Transverse colon (tissue), 4 donors: ENCODE measurements at regions not wholly inside any gene's neighbourhood (a gene's known extent, or its start where the extent isn't known, plus 50 kb on each side); places are given as distances from the start of the nearest gene placed in this dataset.
A peak's percentile ranks its signal among the peaks of the same experiment; 100 is the strongest.

ENCODE experiments used
- DNase-seq: peaks from one replicate; pipeline ENCODE4 v3.0.0-alpha.2; 2019
- H3K27ac ChIP-seq, 4 donors: fragments of 200-600 bp; sonication (generic); 2 replicates each; pipeline ENCODE4 v1.5.1; 2016 to 2018; ENCODE audit warnings: inconsistent platforms in 4 of 4
- H3K27me3 ChIP-seq: fragments of 200-600 bp; sonication (generic); 2 replicates; pipeline ENCODE4 v1.5.1; 2017; ENCODE audit warnings: inconsistent platforms
- H3K36me3 ChIP-seq, 4 donors: fragments of 200-600 bp; sonication (generic); 2 replicates each; pipeline ENCODE4 v1.5.1; 2017 to 2019; ENCODE audit warnings: inconsistent platforms in 4 of 4
- H3K4me1 ChIP-seq, 4 donors: fragments of 200-600 bp; sonication (generic); 2 replicates each; pipeline ENCODE4 v1.5.1; 2017 to 2020; ENCODE audit warnings: inconsistent platforms in 4 of 4
- H3K4me3 ChIP-seq, 4 donors: fragments of 200-600 bp; sonication (generic); 1 replicate in 1 of 4; 2 replicates in 3 of 4; pipeline versions ENCODE4 v1.5.1 to v1.6.1; 2017 to 2019; ENCODE audit warnings: inconsistent platforms in 4 of 4
- H3K9me3 ChIP-seq, 2 donors: fragments of 200-600 bp; sonication (generic); 2 replicates each; pipeline ENCODE4 v1.5.1; 2017 to 2019; ENCODE audit warnings: inconsistent platforms in 2 of 2
- EP300 ChIP-seq: sonication (generic); formaldehyde crosslinking; IDR thresholded peaks from one replicate; pipeline ENCODE4 v1.6.1; 2017; ENCODE audit warnings: antibody characterized with exemption, low read depth
- POLR2A ChIP-seq: fragments of 450-650 bp; IDR thresholded peaks from one replicate; pipeline ENCODE4 v1.6.1; 2016; ENCODE audit warnings: antibody characterized with exemption, mild to moderate bottlenecking, moderate library complexity
- POLR2AphosphoS5 ChIP-seq, 3 donors: sonication (generic); formaldehyde crosslinking; IDR thresholded peaks; one replicate each; pipeline ENCODE4 v1.6.1; 2016; ENCODE audit warnings: antibody characterized with exemption in 3 of 3
- WGBS, 2 donors: methylation state at CpG; one replicate each; pipeline ENCODE4 v1.1.5; 2018; ENCODE audit warnings: low coverage in 1 of 2; 5-methylcytosine and 5-hydroxymethylcytosine counted together
- in situ Hi-C, 4 donors: fragments of 200-750 bp; cut with MboI; loops; one replicate each; pipeline versions ENCODE4 v1.15.0 to v1.15.1; 2017; ENCODE audit warnings: low sequenced_read_pairs in 3 of 4, low pct_ligation_motif_present in 1 of 4, low pct_unique_long_range_greater_than_20kb in 1 of 4
- intact Hi-C: fragments of 100-400 bp; cut with DNase I; formaldehyde crosslinking; loops from one replicate; pipeline ENCODE4 v1.15.1; 2023; ENCODE audit warnings: low total_unique reads
- TF ChIP-seq, protein P1 (sequence below), 5 experiments: fragments of 200-600 bp in 3 of 5; fragments of 450-650 bp in 2 of 5; sonication (generic) in 3 of 5; IDR thresholded peaks; 1 replicate in 2 of 5; 2 replicates in 3 of 5; pipeline ENCODE4 v1.5.1; 2016 to 2017; ENCODE audit warnings: antibody characterized with exemption in 5 of 5, inconsistent platforms in 3 of 5, mild to moderate bottlenecking in 2 of 5, moderate library complexity in 1 of 5

DNA sequence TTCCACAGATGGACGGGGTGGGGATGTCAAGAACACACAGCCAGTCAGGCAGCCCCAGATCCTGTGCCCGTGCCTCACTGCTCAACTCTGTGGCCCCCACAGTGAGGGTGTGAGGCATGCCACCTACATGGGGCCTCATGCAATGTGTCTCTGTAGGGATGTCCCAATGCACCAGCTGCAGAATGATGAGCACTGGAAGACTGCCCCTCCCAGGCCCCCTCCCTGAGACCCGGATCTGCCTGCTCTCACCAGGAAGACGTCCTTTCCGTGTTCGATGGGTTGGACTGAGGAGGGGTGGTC, 124.2 kb downstream of the TWIST2 start:
- Histone ChIP-seq H3K4me3 (no peak overlapping the region), H3K27ac (no peak overlapping the region), H3K27me3 (no peaks in the 10 kb centered on the region), H3K9me3 (no peaks in the 10 kb centered on the region), H3K4me1 (peaks cover 0 to 8% (median 3%) of the 10 kb centered on the region in 4 donors), H3K36me3 (no peaks in the 10 kb centered on the region)
- WGBS, 2 donors, result 81% methylated on average over 5 of the region's 6 CpGs; no CpG with 5 or more reads in 1 of the 2 donors
- TF ChIP-seq POLR2A (no peak), EP300 (no peak), POLR2AphosphoS5 (IDR thresholded peaks at IDR 0.05) (no peak)
- TF ChIP-seq, protein P1, sequence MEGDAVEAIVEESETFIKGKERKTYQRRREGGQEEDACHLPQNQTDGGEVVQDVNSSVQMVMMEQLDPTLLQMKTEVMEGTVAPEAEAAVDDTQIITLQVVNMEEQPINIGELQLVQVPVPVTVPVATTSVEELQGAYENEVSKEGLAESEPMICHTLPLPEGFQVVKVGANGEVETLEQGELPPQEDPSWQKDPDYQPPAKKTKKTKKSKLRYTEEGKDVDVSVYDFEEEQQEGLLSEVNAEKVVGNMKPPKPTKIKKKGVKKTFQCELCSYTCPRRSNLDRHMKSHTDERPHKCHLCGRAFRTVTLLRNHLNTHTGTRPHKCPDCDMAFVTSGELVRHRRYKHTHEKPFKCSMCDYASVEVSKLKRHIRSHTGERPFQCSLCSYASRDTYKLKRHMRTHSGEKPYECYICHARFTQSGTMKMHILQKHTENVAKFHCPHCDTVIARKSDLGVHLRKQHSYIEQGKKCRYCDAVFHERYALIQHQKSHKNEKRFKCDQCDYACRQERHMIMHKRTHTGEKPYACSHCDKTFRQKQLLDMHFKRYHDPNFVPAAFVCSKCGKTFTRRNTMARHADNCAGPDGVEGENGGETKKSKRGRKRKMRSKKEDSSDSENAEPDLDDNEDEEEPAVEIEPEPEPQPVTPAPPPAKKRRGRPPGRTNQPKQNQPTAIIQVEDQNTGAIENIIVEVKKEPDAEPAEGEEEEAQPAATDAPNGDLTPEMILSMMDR (IDR thresholded peaks at IDR 0.05), result no peak
- in situ Hi-C loops, result no loop called here
- no peak for DNase-seq
- intact Hi-C loops, result loop anchor here (10.0 kb wide), 1 partner anchor 127 kb away; the partner anchor contains the start of gene TWIST2

DNA sequence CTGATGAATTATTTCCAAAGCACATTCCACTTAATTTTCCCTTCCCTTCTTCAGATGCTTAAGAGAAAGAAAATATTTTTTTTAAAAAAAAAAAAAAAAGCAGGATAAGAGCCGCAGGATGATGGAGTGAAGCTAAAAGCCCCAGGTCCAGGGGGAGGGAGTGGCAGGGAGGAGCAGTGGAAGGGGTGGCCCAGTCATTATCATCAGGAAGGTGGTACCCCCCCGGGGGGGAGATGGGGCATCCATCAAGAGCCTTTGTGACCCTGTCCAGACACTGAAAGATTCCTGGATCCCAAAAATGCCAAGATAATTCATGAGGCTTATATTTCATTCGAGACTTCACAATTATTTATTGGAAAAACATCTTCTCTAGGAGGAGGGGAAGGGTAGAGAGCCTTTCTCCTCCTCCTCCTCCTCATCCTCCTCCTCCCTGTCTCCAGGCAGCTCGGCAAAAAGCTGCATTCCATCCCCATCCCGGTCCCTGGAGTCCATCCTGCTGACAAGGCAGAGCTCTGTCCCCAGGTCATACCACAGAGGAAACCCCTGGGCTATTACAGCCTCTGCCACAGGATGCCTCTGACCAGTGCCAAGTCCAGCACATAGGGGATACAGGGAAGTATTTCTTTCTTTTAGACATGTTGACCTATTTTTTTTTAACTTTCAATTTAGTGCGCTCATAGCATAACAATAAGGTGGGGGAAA, 125.3 kb downstream of the TWIST2 start:
- Histone ChIP-seq H3K27me3 (no peaks in the 10 kb centered on the region), H3K4me1 (peaks cover 0 to 8% (median 3%) of the 10 kb centered on the region in 4 donors), H3K9me3 (no peaks in the 10 kb centered on the region), H3K27ac (peak overlapping the region in 3 of 4 donors; percentile 7 to 68 (median 29)), H3K36me3 (no peaks in the 10 kb centered on the region), H3K4me3 (no peak overlapping the region)
- DNase-seq, result no peak
- in situ Hi-C loops, result no loop called here
- intact Hi-C loops, result loop anchor here (10.0 kb wide), 1 partner anchor 128 kb away; the partner anchor contains the start of gene TWIST2
- 45 to 47% methylated on average over 6 of the region's 6 CpGs for WGBS, 2 donors
- TF ChIP-seq, protein P1 (IDR thresholded peaks at IDR 0.05), result no peak
- no peak for TF ChIP-seq EP300
- no peak for TF ChIP-seq POLR2AphosphoS5 (IDR thresholded peaks at IDR 0.05)
- no peak for TF ChIP-seq POLR2A

DNA sequence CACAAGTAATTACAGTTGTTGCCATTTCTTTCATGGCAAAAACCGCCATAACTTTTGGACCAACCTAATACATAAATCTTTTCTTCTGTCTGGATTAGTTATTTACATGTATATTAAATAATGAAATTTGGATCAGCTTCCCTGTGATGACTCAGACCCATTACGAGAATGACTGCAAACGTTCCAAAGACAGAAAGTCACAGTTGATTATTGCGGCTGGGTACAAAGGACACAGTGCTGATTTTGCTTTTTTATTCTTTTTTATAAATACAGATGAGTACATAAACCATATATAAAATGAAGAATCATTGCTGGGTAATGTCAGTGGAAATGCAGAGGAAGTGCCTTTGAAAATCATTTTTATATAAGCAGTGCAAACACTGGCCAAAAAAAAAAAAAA, 126.2 kb downstream of the TWIST2 start:
- H3K9me3 ChIP-seq, result no peaks in the 10 kb centered on the region
- intact Hi-C loops, result loop anchor here (10.0 kb wide), 1 partner anchor 129 kb away; the partner anchor contains the start of gene TWIST2
- no peaks in the 10 kb centered on the region for H3K36me3 ChIP-seq
- 26 to 53% methylated on average over 4 of the region's 4 CpGs for WGBS, 2 donors
- TF ChIP-seq POLR2A, result no peak
- TF ChIP-seq, protein P1 (IDR thresholded peaks at IDR 0.05), result no peak
- TF ChIP-seq EP300, result no peak
- TF ChIP-seq POLR2AphosphoS5 (IDR thresholded peaks at IDR 0.05), result no peak
- H3K4me1 ChIP-seq, result peaks cover 0 to 8% (median 3%) of the 10 kb centered on the region in 4 donors
- peak overlapping the region; percentile 33 to 68 (median 54) for H3K27ac ChIP-seq
- in situ Hi-C loops, result no loop called here
- DNase-seq, result no peak
- no peak overlapping the region for H3K4me3 ChIP-seq
- H3K27me3 ChIP-seq, result no peaks in the 10 kb centered on the region

DNA sequence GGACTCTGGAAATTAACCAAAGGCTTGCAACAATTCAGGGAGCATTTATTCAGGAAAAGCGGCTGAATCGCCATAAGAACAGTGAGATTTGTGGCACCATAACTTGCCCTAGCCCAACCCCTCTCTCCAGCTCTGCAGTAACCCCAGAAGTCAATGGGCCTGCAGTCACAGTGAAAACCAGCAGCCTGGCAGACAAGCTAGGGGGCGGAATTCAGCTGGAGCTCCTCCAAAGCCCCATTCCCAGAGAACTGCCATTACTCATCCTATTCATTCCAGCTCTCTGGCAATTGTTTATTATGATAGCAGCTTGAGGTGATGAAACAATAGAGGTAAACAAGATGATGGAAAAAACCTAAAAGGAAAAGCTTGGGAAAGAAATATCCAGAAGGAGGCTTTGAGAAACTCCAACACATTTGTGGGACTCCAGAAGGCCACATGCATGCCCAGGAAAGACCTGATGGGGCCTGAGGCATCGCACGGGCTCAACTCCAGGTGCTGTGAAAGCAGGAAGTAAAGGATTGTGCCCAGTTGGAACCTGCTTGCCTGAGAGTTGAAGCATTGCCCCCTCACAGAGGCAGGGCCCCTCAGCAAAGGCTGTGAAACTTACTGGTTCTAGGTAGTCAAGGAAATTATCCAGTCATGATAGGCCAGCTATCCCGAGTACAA, 126.7 kb downstream of the TWIST2 start:
- Histone ChIP-seq H3K4me1 (peaks cover 0 to 8% (median 3%) of the 10 kb centered on the region in 4 donors), H3K4me3 (no peak overlapping the region), H3K27me3 (no peaks in the 10 kb centered on the region), H3K9me3 (no peaks in the 10 kb centered on the region), H3K27ac (peak overlapping the region; percentile 33 to 68 (median 54)), H3K36me3 (no peaks in the 10 kb centered on the region)
- DNase-seq, result no peak
- 60 to 68% methylated on average over 1 to 6 of the region's 6 CpGs for WGBS, 2 donors
- TF ChIP-seq EP300, result no peak
- no peak for TF ChIP-seq POLR2A
- TF ChIP-seq, protein P1 (IDR thresholded peaks at IDR 0.05), result no peak
- peak in 1 of 3 donors; percentile 44 for TF ChIP-seq POLR2AphosphoS5 (IDR thresholded peaks at IDR 0.05)
- in situ Hi-C loops, result no loop called here
- intact Hi-C loops, result loop anchor here (10.0 kb wide), 1 partner anchor 130 kb away; the partner anchor contains the start of gene TWIST2
